Common myeloid progenitor, CD34-positive (primary cell): ENCODE measurements at regions not wholly inside any gene's neighbourhood (a gene's known extent, or its start where the extent isn't known, plus 50 kb on each side); places are given as distances from the start of the nearest gene placed in this dataset.

ENCODE experiments used
- CTCF ChIA-PET: fragments of 350-600 bp; sonication (Branson Sonifier 250); formaldehyde crosslinking; loops from one replicate; lab custom pipeline; 2021; ENCODE audit warnings: antibody characterized with exemption; lab: Charles Lee
- POLR2A ChIA-PET: fragments of 350-600 bp; sonication (Branson Sonifier 250); formaldehyde crosslinking; loops from one replicate; lab custom pipeline; 2021; ENCODE audit warnings: antibody characterized with exemption; lab: Charles Lee
- DNase-seq, 3 donors: peaks; one replicate each; pipeline versions ENCODE4 v3.0.0 to v3.0.0-alpha.2; 2013
- H3K27ac ChIP-seq, 2 experiments: 1 replicate in 1 of 2; 2 replicates in 1 of 2; pipeline ENCODE4 v1.7.0; 2013; ENCODE audit warnings: inconsistent platforms in 2 of 2, low read length in 2 of 2, mild to moderate bottlenecking in 2 of 2, low read depth in 1 of 2, moderate library complexity in 1 of 2; ENCODE audit not compliant: severe bottlenecking in 2 of 2, insufficient read depth in 1 of 2, poor library complexity in 1 of 2
- H3K27me3 ChIP-seq, 5 experiments: replicated peaks in 2 of 5; 1 replicate in 3 of 5; 2 replicates in 2 of 5; pipeline versions ENCODE4 v1.6.1 to v1.7.0; 2013; ENCODE audit warnings: low read length in 4 of 5, mild to moderate bottlenecking in 2 of 5, moderate library complexity in 2 of 5, inconsistent platforms in 1 of 5; ENCODE audit not compliant: insufficient read depth in 5 of 5, control insufficient read depth in 4 of 5
- H3K36me3 ChIP-seq, 4 experiments: 1 replicate in 2 of 4; 2 replicates in 2 of 4; pipeline versions ENCODE4 v1.6.1 to v1.7.0; 2013; ENCODE audit warnings: low read length in 3 of 4, control low read depth in 1 of 4, mild to moderate bottlenecking in 1 of 4; ENCODE audit not compliant: control insufficient read depth in 4 of 4, insufficient read depth in 4 of 4
- H3K4me1 ChIP-seq, 4 experiments: 1 replicate in 3 of 4; 2 replicates in 1 of 4; pipeline versions ENCODE4 v1.6.1 to v1.7.1; 2013; ENCODE audit warnings: low read length in 3 of 4, mild to moderate bottlenecking in 3 of 4, control low read depth in 1 of 4, inconsistent platforms in 1 of 4, moderate library complexity in 1 of 4; ENCODE audit not compliant: control insufficient read depth in 4 of 4, insufficient read depth in 4 of 4; ENCODE audit errors: control extremely low read depth in 1 of 4
- H3K4me3 ChIP-seq, 7 experiments: 1 replicate in 4 of 7; 2 replicates in 3 of 7; pipeline versions ENCODE4 v1.5.1 to v1.7.0; 2013; ENCODE audit warnings: mild to moderate bottlenecking in 7 of 7, low read length in 6 of 7, moderate library complexity in 6 of 7, inconsistent platforms in 2 of 7, low read depth in 2 of 7, control low read depth in 1 of 7; ENCODE audit not compliant: insufficient read depth in 4 of 7, control insufficient read depth in 1 of 7; ENCODE audit errors: extremely low read depth in 1 of 7
- H3K9me3 ChIP-seq, 5 experiments: 1 replicate in 4 of 5; 2 replicates in 1 of 5; pipeline versions ENCODE4 v1.6.1 to v1.7.1; 2013; ENCODE audit warnings: low read length in 4 of 5, mild to moderate bottlenecking in 2 of 5, inconsistent platforms in 1 of 5, low read depth in 1 of 5, moderate library complexity in 1 of 5; ENCODE audit not compliant: control insufficient read depth in 4 of 5, insufficient read depth in 2 of 5; ENCODE audit errors: control extremely low read depth in 1 of 5
- WGBS: methylation state at CpG from one replicate; pipeline ENCODE4 v1.1.5; 2013; ENCODE audit not compliant: insufficient coverage; 5-methylcytosine and 5-hydroxymethylcytosine counted together

GRCh38 chr3:80543154-80543553 lies 775.4 kb upstream of the ROBO1 start:
- H3K9me3 ChIP-seq: no peaks in the 10 kb centered on the region
- H3K4me1 ChIP-seq: no peaks in the 10 kb centered on the region
- CTCF ChIA-PET: no interaction called here
- no peak overlapping the region for H3K27ac ChIP-seq
- POLR2A ChIA-PET: no interaction called here
- H3K4me3 ChIP-seq: no peak overlapping the region
- no peaks in the 10 kb centered on the region for H3K36me3 ChIP-seq
- 80% methylated on average over 2 of the region's 2 CpGs for WGBS
- no peaks in the 10 kb centered on the region for H3K27me3 ChIP-seq
- no peak for DNase-seq

- ChIA-PET CTCF (no interaction called here), POLR2A (no interaction called here)
- Histone ChIP-seq H3K4me3 (no peak overlapping the region), H3K4me1 (no peaks in the 10 kb centered on the region), H3K36me3 (no peaks in the 10 kb centered on the region), H3K27ac (no peak overlapping the region), H3K9me3 (no peaks in the 10 kb centered on the region), H3K27me3 (no peaks in the 10 kb centered on the region)
- no peak for DNase-seq
Measured at GRCh38 chr3:80542456-80542855, 774.7 kb upstream of the ROBO1 start.

DNA sequence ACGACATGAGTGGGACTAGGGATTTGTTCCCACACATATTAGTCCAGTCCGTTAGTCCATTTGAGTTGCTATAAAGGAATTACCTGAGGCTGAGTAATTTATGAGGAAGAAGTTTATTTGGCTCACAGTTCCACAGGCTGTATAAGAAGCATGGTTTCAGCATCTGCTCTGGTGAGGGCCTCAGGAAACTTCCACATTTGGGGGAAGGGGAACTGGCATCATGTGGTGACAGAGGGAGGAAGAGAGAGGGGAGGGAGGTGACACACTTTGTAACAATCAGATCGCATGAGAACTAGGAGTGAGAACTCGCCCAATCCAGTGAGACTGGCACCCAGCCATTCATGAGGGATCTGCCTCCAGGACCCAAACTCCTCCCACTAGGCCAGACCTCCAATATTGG lies 769.9 kb upstream of the ROBO1 start:
- 84% methylated on average over 2 of the region's 4 CpGs for WGBS
- DNase-seq: no peak
- H3K27me3 ChIP-seq: no peaks in the 10 kb centered on the region
- H3K27ac ChIP-seq: no peak overlapping the region
- CTCF ChIA-PET: no interaction called here
- POLR2A ChIA-PET: no interaction called here
- H3K9me3 ChIP-seq: no peaks in the 10 kb centered on the region
- H3K36me3 ChIP-seq: no peaks in the 10 kb centered on the region
- no peaks in the 10 kb centered on the region for H3K4me1 ChIP-seq
- H3K4me3 ChIP-seq: no peak overlapping the region

GRCh38 chr3:80535286-80535685 lies 767.5 kb upstream of the ROBO1 start:
- H3K4me3 ChIP-seq: no peak overlapping the region
- H3K27me3 ChIP-seq: no peaks in the 10 kb centered on the region
- H3K9me3 ChIP-seq: no peaks in the 10 kb centered on the region
- ChIA-PET POLR2A (no interaction called here), CTCF (no interaction called here)
- DNase-seq: no peak
- WGBS: no CpG with 5 or more reads among the region's 1 CpG
- no peak overlapping the region for H3K27ac ChIP-seq
- H3K4me1 ChIP-seq: no peaks in the 10 kb centered on the region
- no peaks in the 10 kb centered on the region for H3K36me3 ChIP-seq

GRCh38 chr3:80533553-80533952 lies 765.8 kb upstream of the ROBO1 start:
- WGBS: no CpG with 5 or more reads among the region's 3 CpGs
- ChIA-PET CTCF (no interaction called here), POLR2A (no interaction called here)
- Histone ChIP-seq H3K4me1 (no peaks in the 10 kb centered on the region), H3K27me3 (no peaks in the 10 kb centered on the region), H3K9me3 (no peaks in the 10 kb centered on the region), H3K36me3 (no peaks in the 10 kb centered on the region), H3K4me3 (no peak overlapping the region), H3K27ac (no peak overlapping the region)
- DNase-seq: no peak

GRCh38 chr3:80526153-80526552 lies 758.4 kb upstream of the ROBO1 start:
- Histone ChIP-seq H3K4me1 (no peaks in the 10 kb centered on the region), H3K27me3 (no peaks in the 10 kb centered on the region), H3K9me3 (peaks cover 0 to 2% (median 0%) of the 10 kb centered on the region in 5 experiments), H3K36me3 (no peaks in the 10 kb centered on the region), H3K27ac (no peak overlapping the region), H3K4me3 (no peak overlapping the region)
- CTCF ChIA-PET: interaction anchor here (1.3 kb wide), 1 partner anchor 20 kb away, joined by 3 read pairs; no protein-coding TSS in a partner anchor
- 76% methylated on average over 3 of the region's 4 CpGs for WGBS
- no peak for DNase-seq
- POLR2A ChIA-PET: no interaction called here

DNA sequence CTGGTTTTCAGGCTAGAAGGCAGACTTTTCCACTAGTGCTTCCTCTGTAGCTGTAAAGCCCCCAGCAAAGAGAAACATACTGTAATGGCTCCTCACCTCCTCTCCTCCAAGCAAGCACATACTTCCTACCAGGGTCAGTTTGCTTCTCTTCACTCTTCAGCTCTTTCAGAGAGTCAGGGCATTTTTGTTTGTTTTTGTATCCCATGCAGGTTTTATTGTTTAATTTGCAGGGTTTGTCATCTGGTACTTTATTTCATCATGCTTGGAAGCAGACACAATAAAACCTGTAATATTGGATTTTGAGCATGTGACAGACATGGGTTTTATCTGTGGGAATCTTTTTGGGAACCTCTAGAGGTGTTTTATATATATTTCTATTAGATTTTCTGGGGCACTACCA lies 753.3 kb upstream of the ROBO1 start:
- Histone ChIP-seq H3K4me3 (no peak overlapping the region), H3K27ac (no peak overlapping the region), H3K9me3 (no peaks in the 10 kb centered on the region), H3K36me3 (no peaks in the 10 kb centered on the region), H3K4me1 (no peaks in the 10 kb centered on the region), H3K27me3 (no peaks in the 10 kb centered on the region)
- ChIA-PET POLR2A (no interaction called here), CTCF (no interaction called here)
- DNase-seq: no peak
